ENCODE measurements at regions not wholly inside any gene's neighbourhood (a gene's known extent, or its start where the extent isn't known, plus 50 kb on each side); places are given as distances from the start of the nearest gene placed in this dataset.

DNA sequence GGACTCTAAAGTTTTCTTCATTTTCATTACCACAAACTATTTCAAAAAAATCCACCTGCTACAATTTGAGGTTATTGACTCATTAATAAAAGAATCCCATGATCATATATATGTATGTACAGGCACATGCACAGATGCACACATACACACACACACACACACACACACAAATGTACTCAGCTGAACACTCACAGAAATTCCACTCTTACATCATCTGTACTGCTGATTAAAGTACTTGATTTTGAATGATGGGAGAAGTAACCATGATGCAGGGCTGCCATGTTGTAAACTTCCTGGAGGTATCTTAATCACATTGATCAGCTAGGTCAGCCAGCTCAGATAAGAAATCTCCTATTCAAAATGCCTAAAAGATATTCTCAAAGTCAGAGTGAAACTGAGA lies 1313.2 kb upstream of the NRXN1 start:
- POLR2A ChIA-PET, result no interaction called here
- Histone ChIP-seq H3K9me3 (0 out of 3 replicates have a peak, but pooled peaks cover 4% of the 10 kb centered on the region), H3K4me3 (no peak overlapping the region), H3K4me1 (no peaks in the 10 kb centered on the region), H3K27ac (no peak overlapping the region), H3K4me2 (no peak overlapping the region)
- no peak for TF ChIP-seq MAFK (IDR thresholded peaks at IDR 0.05; ENCODE audit: partially characterized antibody)
- TF ChIP-seq KDM5A (IDR thresholded peaks at IDR 0.05), result no peak
- no peak for TF ChIP-seq NPAS2 (CRISPR knock-in tag; IDR thresholded peaks at IDR 0.05; ENCODE audit: borderline replicate concordance)
- no peak for TF ChIP-seq TP53 (CRISPR knock-in tag; IDR thresholded peaks at IDR 0.05)
- no peak for TF ChIP-seq HEYL (CRISPR knock-in tag; IDR thresholded peaks at IDR 0.05)
- TF ChIP-seq, protein P1, sequence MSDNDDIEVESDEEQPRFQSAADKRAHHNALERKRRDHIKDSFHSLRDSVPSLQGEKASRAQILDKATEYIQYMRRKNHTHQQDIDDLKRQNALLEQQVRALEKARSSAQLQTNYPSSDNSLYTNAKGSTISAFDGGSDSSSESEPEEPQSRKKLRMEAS (IDR thresholded peaks at IDR 0.05), result no peak
- no peak for TF ChIP-seq MAZ (IDR thresholded peaks at IDR 0.05; ENCODE audit: borderline replicate concordance, low read depth, low read length)
- TF ChIP-seq EP300 (IDR thresholded peaks at IDR 0.05), result no peak
- no peak for TF ChIP-seq EHMT2 (IDR thresholded peaks at IDR 0.05; ENCODE audit: low read depth)
- no peak for TF ChIP-seq RCOR1 (IDR thresholded peaks at IDR 0.05; ENCODE audit: low read depth, low read length)
- no peak for TF ChIP-seq REST (IDR thresholded peaks at IDR 0.05)
- TF ChIP-seq JUNB (IDR thresholded peaks at IDR 0.05), result no peak
- TF ChIP-seq TFCP2L1 (CRISPR knock-in tag; IDR thresholded peaks at IDR 0.05), result no peak
- no peak for TF ChIP-seq PBX3 (IDR thresholded peaks at IDR 0.05)
- no peak for TF ChIP-seq ZNF302 (CRISPR knock-in tag; IDR thresholded peaks at IDR 0.05)
- no peak for TF ChIP-seq JUN (IDR thresholded peaks at IDR 0.05)
- no peak for TF ChIP-seq SREBF2 (IDR thresholded peaks at IDR 0.05)
- CTCF ChIA-PET, result no interaction called here
- FAIRE-seq (no peak), ATAC-seq (no peak), DNase-seq (ENCODE audit: low read depth in 1 of 2, low spot score in 1 of 2) (no peak)

DNA sequence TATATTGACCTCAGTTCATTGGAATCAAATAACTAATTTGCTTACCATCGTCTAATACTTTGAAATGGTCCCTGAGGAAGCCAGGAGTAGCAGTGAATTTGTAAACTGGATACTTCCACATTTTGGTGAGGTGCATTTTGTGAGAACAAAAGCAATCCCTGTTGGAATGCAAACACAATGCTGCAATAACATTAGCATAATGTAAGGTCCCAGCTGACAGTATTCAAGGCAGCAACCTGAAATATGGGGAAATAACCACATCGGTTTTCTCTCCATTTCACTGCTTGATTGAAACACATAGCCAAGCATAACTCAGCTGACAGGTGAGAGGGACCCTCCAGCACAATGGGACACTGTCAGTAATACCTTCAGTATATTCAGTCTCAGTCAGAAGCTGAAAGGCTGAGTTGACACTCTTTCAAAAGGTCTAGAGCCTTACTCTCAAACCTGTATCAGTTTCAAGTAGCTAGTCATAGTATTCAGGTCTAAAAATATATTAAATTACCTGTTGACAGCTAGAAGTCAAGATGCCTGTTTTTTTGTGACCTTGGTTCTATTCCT lies 1311.9 kb upstream of the NRXN1 start:
- Histone ChIP-seq H3K9me3 (peaks cover 4% of the 10 kb centered on the region; the same call in 1 of the 3 replicates), H3K4me2 (no peak overlapping the region), H3K4me1 (no peaks in the 10 kb centered on the region), H3K4me3 (no peak overlapping the region), H3K27ac (no peak overlapping the region)
- ChIA-PET CTCF (no interaction called here), POLR2A (no interaction called here)
- DNase-seq (ENCODE audit: low read depth in 1 of 2, low spot score in 1 of 2) (no peak), FAIRE-seq (no peak), ATAC-seq (no peak)
- TF ChIP-seq MAZ (IDR thresholded peaks at IDR 0.05; ENCODE audit: borderline replicate concordance, low read depth, low read length), result no peak
- 17% methylated on average over 2 of the region's 2 CpGs for WGBS (ENCODE audit: missing lambda C conversion rate)

DNA sequence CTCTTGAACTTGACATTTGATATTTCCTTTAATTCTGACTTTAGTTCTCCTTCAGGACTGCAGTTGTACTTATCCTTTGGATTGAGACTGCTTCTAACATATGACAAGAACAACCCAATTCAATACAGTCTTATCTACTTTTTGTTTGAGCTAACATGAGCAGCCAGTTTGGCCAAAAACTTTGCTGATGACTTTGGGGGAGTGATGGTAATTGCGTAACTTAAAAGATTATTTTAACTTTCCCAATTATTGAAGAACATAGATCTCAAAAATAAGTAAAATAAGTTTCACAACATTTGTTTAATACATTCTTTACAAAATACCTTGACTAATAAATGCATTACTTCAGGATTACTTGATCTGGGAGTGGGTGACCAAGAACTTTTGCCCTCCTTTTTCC lies 1311.1 kb upstream of the NRXN1 start:
- Histone ChIP-seq H3K4me3 (no peak overlapping the region), H3K4me1 (no peaks in the 10 kb centered on the region), H3K27ac (no peak overlapping the region), H3K9me3 (peaks cover 4% of the 10 kb centered on the region; the same call in 1 of the 3 replicates), H3K4me2 (no peak overlapping the region)
- no peak for FAIRE-seq
- POLR2A ChIA-PET, result no interaction called here
- TF ChIP-seq CEBPB (IDR thresholded peaks at IDR 0.05), result 0 out of 4 replicates have a peak, but pooled peaks of 1 of the 2 experiments have one; percentile 7
- TF ChIP-seq BCL3 (IDR thresholded peaks at IDR 0.05), result no peak
- CTCF ChIA-PET, result no interaction called here
- no peak for ATAC-seq
- no peak for DNase-seq (ENCODE audit: low read depth in 1 of 2, low spot score in 1 of 2)
- WGBS (ENCODE audit: missing lambda C conversion rate), result 83% methylated on average over 1 of the region's 1 CpG

All from A549 (cell line).